ENCODE measurements at regions not wholly inside any gene's neighbourhood (a gene's known extent, or its start where the extent isn't known, plus 50 kb on each side); places are given as distances from the start of the nearest gene placed in this dataset.
"Not testable (repeated sequence)": the region's sequence is repeated elsewhere in the genome, so short reads cannot be mapped to it uniquely, and the experiment has no call there.

DNA sequence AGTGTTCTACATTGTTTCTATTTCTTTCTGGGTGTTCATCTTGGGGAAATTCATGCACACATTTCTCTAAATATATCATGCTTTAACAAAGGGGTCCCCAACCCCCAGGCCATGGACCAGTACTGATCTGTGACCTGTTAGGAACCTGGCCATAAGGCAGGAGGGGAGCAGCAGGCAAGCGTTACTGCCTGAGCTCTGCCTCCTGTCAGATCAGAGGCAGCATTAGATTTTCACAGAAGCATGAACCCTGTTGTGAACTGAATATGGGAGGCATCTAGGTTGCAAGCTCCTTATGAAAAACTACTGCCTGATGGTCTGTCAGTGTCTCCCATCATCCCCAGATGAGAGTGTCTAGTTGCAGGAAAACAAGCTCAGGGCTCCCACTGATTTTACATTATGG is 270.0 kb downstream of the AGTPBP1 start:
- H3K9me3 ChIP-seq: no peaks in the 10 kb centered on the region
- no peak overlapping the region for H3K27ac ChIP-seq
- H3K4me3 ChIP-seq: no peak overlapping the region
- DNase-seq: no peak
- H3K27me3 ChIP-seq: no peaks in the 10 kb centered on the region
- TF ChIP-seq, protein P1, sequence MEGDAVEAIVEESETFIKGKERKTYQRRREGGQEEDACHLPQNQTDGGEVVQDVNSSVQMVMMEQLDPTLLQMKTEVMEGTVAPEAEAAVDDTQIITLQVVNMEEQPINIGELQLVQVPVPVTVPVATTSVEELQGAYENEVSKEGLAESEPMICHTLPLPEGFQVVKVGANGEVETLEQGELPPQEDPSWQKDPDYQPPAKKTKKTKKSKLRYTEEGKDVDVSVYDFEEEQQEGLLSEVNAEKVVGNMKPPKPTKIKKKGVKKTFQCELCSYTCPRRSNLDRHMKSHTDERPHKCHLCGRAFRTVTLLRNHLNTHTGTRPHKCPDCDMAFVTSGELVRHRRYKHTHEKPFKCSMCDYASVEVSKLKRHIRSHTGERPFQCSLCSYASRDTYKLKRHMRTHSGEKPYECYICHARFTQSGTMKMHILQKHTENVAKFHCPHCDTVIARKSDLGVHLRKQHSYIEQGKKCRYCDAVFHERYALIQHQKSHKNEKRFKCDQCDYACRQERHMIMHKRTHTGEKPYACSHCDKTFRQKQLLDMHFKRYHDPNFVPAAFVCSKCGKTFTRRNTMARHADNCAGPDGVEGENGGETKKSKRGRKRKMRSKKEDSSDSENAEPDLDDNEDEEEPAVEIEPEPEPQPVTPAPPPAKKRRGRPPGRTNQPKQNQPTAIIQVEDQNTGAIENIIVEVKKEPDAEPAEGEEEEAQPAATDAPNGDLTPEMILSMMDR (IDR thresholded peaks at IDR 0.05): no peak
- intact Hi-C loops (cut with DNase I; ENCODE audit: low total_unique reads): no loop called here
- no peaks in the 10 kb centered on the region for H3K36me3 ChIP-seq
- H3K4me1 ChIP-seq: no peaks in the 10 kb centered on the region

DNA sequence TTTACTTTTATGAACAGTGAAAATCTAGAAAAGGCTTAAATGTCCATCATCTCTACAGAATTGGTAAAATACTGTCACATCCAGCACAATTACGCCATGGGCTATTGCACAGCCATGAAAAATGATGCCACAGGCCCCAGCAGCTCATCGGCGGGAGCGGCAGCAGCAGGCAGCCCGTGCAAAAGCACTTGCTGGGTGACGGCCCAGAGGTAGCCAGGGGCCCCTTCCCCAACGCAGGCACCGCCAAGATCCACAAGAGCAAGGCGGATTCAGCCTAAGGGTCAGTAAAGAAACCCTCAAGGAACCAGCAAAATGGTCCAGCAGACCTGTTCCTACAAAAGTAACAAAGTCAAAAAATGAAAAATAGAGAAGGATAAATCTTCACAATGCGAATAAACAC is 272.7 kb downstream of the AGTPBP1 start:
- no peaks in the 10 kb centered on the region for H3K36me3 ChIP-seq
- intact Hi-C loops (cut with DNase I; ENCODE audit: low total_unique reads): no loop called here
- H3K9me3 ChIP-seq: no peaks in the 10 kb centered on the region
- no peak for DNase-seq
- H3K27me3 ChIP-seq: no peaks in the 10 kb centered on the region
- no peak overlapping the region for H3K4me3 ChIP-seq
- H3K4me1 ChIP-seq: no peaks in the 10 kb centered on the region
- no peak overlapping the region for H3K27ac ChIP-seq
- TF ChIP-seq, protein P1 (IDR thresholded peaks at IDR 0.05): no peak

DNA sequence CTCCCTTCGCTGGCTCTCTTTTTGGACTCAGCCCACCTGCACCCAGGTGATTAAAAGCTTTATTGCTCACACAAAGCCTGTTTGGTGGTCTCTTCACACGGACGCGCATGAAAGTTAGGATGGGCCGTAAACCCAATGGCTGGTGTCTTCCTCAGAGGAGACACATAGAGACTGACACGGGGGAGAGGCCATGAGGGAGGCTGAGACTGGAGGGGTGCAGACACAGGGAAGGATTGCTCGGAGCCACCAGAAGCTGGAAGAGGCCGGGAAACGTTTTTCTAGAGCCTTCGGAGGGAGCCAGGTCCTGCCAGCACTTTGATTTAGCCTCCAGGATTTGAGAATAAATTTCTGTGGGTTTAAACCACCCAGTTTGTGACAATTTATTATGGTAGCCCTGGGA is 274.9 kb downstream of the AGTPBP1 start:
- DNase-seq: no peak
- Histone ChIP-seq H3K36me3 (no peaks in the 10 kb centered on the region), H3K27ac (no peak overlapping the region), H3K4me3 (no peak overlapping the region), H3K9me3 (no peaks in the 10 kb centered on the region), H3K27me3 (no peaks in the 10 kb centered on the region), H3K4me1 (no peaks in the 10 kb centered on the region)
- intact Hi-C loops (cut with DNase I; ENCODE audit: low total_unique reads): no loop called here
- TF ChIP-seq, protein P1 (IDR thresholded peaks at IDR 0.05): no peak

DNA sequence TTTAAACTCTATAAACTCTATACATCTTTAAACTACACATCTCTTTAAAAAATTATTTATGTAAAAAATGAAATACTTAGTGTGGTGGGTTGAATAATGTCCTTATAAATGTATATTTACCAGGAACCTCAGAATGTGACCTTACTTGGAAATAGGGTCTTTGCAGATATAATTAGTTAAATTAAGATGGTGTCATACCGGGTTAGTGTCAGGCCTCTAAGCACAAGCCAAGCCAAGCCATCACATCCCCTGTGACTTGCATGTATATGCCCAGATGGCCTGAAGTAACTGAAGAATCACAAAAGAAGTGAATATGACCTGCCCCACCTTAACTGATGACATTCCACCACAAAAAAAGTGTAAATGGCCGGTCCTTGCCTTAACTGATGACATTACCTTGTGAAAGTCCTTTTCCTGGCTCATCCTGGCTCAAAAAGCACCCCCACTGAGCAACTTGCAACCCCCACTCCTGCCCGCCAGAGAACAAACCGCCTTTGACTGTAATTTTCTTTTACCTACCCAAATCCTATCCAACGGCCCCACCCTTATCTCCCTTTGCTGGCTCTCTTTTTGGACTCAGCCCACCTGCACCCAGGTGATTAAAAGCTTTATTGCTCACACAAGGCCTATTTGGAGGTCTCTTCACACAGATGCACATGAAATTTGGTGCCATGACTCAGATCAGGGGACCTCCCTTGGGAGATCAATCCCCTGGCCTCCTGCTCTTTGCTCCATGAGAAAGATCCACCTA is 283.5 kb downstream of the AGTPBP1 start:
- H3K36me3 ChIP-seq; intact Hi-C loops (cut with DNase I; ENCODE audit: low total_unique reads); H3K27me3 ChIP-seq; H3K4me1 ChIP-seq; DNase-seq; H3K4me3 ChIP-seq; H3K9me3 ChIP-seq; H3K27ac ChIP-seq: not testable (repeated sequence)

DNA sequence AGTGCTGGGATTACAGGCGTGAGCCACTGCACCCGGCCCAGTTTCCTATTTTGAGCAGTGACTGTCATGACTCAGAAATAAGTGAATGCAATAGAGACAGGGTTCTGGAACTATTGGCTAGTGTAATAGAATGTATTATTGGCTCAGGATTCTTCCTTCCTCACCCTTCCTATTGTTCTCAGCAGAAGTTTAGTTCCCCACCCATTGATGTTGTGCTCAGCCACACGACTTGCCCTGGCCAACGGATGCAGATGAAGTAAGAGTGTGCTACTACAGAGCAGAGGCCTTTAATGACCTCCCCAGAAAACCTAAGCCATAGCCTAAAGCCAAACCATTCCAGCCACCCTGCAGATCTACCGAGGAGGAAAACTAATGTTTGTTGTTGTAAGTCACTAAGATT is 287.9 kb downstream of the AGTPBP1 start:
- TF ChIP-seq, protein P1 (IDR thresholded peaks at IDR 0.05): no peak
- H3K4me3 ChIP-seq: no peak overlapping the region
- no peak for DNase-seq
- H3K9me3 ChIP-seq: no peaks in the 10 kb centered on the region
- no peaks in the 10 kb centered on the region for H3K4me1 ChIP-seq
- H3K27me3 ChIP-seq: no peaks in the 10 kb centered on the region
- intact Hi-C loops (cut with DNase I; ENCODE audit: low total_unique reads): no loop called here
- H3K27ac ChIP-seq: no peak overlapping the region
- no peaks in the 10 kb centered on the region for H3K36me3 ChIP-seq

DNA sequence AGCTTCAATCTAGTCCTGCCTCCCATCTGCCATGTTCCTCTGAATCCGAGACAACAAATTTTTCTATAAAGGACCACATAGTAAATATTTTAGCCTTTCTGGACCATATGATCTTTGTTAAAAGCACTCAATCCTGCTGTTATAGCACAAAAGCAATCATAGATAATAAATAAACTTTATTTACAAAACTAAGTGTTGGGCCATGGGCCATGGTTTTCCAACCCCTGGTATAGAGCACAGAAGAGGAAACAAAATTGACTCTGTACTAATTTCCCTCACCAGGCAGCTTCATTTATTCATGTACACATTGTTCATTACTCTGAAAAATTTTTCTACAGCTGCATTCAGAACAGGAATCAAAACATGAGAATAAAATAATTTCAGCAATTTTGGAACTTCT is 288.9 kb downstream of the AGTPBP1 start:
- Histone ChIP-seq H3K27me3 (no peaks in the 10 kb centered on the region), H3K9me3 (no peaks in the 10 kb centered on the region), H3K4me1 (no peaks in the 10 kb centered on the region), H3K36me3 (no peaks in the 10 kb centered on the region), H3K4me3 (no peak overlapping the region), H3K27ac (no peak overlapping the region)
- intact Hi-C loops (cut with DNase I; ENCODE audit: low total_unique reads): no loop called here
- TF ChIP-seq, protein P1 (IDR thresholded peaks at IDR 0.05): no peak
- no peak for DNase-seq
